ENCODE measurements at regions not wholly inside any gene's neighbourhood (a gene's known extent, or its start where the extent isn't known, plus 50 kb on each side); places are given as distances from the start of the nearest gene placed in this dataset.
"Not testable (repeated sequence)": the region's sequence is repeated elsewhere in the genome, so short reads cannot be mapped to it uniquely, and the experiment has no call there.

GRCh38 chr13:111064661-111065060, 50.4 kb upstream of the ARHGEF7 start:
- 94 to 100% methylated on average over 1 to 3 of the region's 3 CpGs for WGBS, 2 experiments (ENCODE audit: insufficient coverage in 2 of 2)
- no peaks in the 10 kb centered on the region for H3K4me1 ChIP-seq (ENCODE audit: control insufficient read depth, insufficient read depth, low read length, poor library complexity, severe bottlenecking)

GRCh38 chr13:111062966-111063365, 52.1 kb upstream of the ARHGEF7 start:
- no peaks in the 10 kb centered on the region for H3K36me3 ChIP-seq (ENCODE audit: control insufficient read depth, insufficient read depth, low read length)
- no peaks in the 10 kb centered on the region for H3K4me1 ChIP-seq (ENCODE audit: control insufficient read depth, insufficient read depth, low read length, poor library complexity, severe bottlenecking)
- WGBS, 2 experiments (ENCODE audit: insufficient coverage in 2 of 2): 55 to 74% methylated on average over 1 to 2 of the region's 2 CpGs
- no peaks in the 10 kb centered on the region for H3K9me3 ChIP-seq (ENCODE audit: control insufficient read depth, low read length)
- no peak overlapping the region for H3K4me3 ChIP-seq (ENCODE audit: extremely low read depth, insufficient read depth, low read length, poor library complexity, severe bottlenecking)
- no peak overlapping the region for H3K27ac ChIP-seq (ENCODE audit: low read depth, low read length, severe bottlenecking)

More at GRCh38 chr13:111064661-111065060, 50.4 kb upstream of the ARHGEF7 start:
- Histone ChIP-seq H3K4me3 (ENCODE audit: extremely low read depth, insufficient read depth, low read length, poor library complexity, severe bottlenecking) (no peak overlapping the region), H3K36me3 (ENCODE audit: control insufficient read depth, insufficient read depth, low read length) (no peaks in the 10 kb centered on the region), H3K27ac (ENCODE audit: low read depth, low read length, severe bottlenecking) (no peak overlapping the region), H3K9me3 (ENCODE audit: control insufficient read depth, low read length) (no peaks in the 10 kb centered on the region)

DNA sequence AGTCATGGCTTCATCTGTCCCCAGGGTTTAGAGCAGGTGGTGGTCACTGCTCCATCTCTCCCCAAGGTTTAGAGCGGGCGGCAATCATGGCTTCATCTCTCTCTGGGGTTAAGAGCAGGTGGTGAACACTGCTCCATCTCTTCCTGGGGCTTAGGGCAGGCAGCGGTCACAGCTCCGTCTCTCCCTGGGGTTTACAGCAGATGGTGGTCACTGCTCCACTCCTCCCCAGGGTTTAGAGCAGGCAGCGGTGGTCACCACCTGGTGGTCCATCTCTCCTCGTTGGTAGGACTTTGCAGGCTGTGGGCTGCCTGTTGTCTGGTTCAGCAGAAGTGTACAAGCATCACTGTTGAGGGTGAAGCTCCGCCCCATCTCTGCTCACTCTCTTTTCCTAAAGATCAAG, 52.8 kb upstream of the ARHGEF7 start:
- no peaks in the 10 kb centered on the region for H3K4me1 ChIP-seq (ENCODE audit: control insufficient read depth, insufficient read depth, low read length, poor library complexity, severe bottlenecking)
- no peaks in the 10 kb centered on the region for H3K36me3 ChIP-seq (ENCODE audit: control insufficient read depth, insufficient read depth, low read length)
- no peak overlapping the region for H3K27ac ChIP-seq (ENCODE audit: low read depth, low read length, severe bottlenecking)
- H3K9me3 ChIP-seq (ENCODE audit: control insufficient read depth, low read length): no peaks in the 10 kb centered on the region
- WGBS, 2 experiments (ENCODE audit: insufficient coverage in 2 of 2): 87 to 88% methylated on average over 5 to 6 of the region's 7 CpGs
- H3K4me3 ChIP-seq (ENCODE audit: extremely low read depth, insufficient read depth, low read length, poor library complexity, severe bottlenecking): no peak overlapping the region

GRCh38 chr13:111061358-111062045, 53.6 kb upstream of the ARHGEF7 start:
- Histone ChIP-seq H3K27ac (ENCODE audit: low read depth, low read length, severe bottlenecking) (no peak overlapping the region), H3K9me3 (ENCODE audit: control insufficient read depth, low read length) (no peaks in the 10 kb centered on the region)
- 85 to 90% methylated on average over 7 of the region's 7 CpGs for WGBS, 2 experiments (ENCODE audit: insufficient coverage in 2 of 2)

DNA sequence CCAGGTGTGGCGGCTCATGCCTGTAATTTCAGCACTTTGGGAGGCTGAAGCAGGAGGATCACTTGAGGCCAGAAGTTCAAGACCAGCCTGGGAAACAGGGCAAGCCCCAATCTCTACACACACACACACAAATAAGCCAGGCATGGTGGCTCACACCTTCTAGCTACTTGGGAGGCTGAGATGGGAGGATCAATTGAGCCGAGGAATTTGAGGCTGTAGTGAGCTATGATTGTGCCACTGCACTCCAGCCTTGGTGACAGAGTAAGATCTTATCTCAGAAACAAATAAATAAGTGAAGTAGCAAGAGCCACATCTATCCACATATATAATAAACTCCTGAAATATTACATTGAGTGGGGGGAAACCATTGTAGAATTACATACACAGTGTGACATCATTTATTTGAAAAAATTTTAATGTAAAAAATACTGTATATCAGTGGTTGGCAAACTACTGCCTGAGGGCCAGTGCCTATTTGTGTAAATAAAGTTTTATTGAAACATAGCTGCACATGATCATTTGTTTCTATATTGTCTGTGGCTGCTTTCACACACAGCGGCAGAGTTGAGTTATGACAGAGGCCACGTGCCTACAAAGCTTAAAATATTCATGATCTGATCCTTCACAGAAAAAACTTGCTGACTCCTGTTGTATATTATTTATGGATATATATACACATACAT, 54.7 kb upstream of the ARHGEF7 start:
- no peaks in the 10 kb centered on the region for H3K36me3 ChIP-seq (ENCODE audit: control insufficient read depth, insufficient read depth, low read length)
- 100% methylated on average over 1 of the region's 4 CpGs; no CpG with 5 or more reads in 1 of the 2 experiments for WGBS, 2 experiments (ENCODE audit: insufficient coverage in 2 of 2)
- H3K4me1 ChIP-seq (ENCODE audit: control insufficient read depth, insufficient read depth, low read length, poor library complexity, severe bottlenecking): no peaks in the 10 kb centered on the region
- H3K4me3 ChIP-seq (ENCODE audit: extremely low read depth, insufficient read depth, low read length, poor library complexity, severe bottlenecking): no peak overlapping the region
- H3K27ac ChIP-seq (ENCODE audit: low read depth, low read length, severe bottlenecking): no peak overlapping the region
- no peaks in the 10 kb centered on the region for H3K9me3 ChIP-seq (ENCODE audit: control insufficient read depth, low read length)

More at GRCh38 chr13:111061358-111062045, 53.6 kb upstream of the ARHGEF7 start:
- Histone ChIP-seq H3K4me3 (ENCODE audit: extremely low read depth, insufficient read depth, low read length, poor library complexity, severe bottlenecking) (no peak overlapping the region), H3K36me3 (ENCODE audit: control insufficient read depth, insufficient read depth, low read length) (no peaks in the 10 kb centered on the region), H3K4me1 (ENCODE audit: control insufficient read depth, insufficient read depth, low read length, poor library complexity, severe bottlenecking) (no peaks in the 10 kb centered on the region)

- Histone ChIP-seq H3K9me3 (ENCODE audit: control insufficient read depth, low read length) (no peaks in the 10 kb centered on the region), H3K4me3 (ENCODE audit: extremely low read depth, insufficient read depth, low read length, poor library complexity, severe bottlenecking) (no peak overlapping the region), H3K27ac (ENCODE audit: low read depth, low read length, severe bottlenecking) (no peak overlapping the region), H3K4me1 (ENCODE audit: control insufficient read depth, insufficient read depth, low read length, poor library complexity, severe bottlenecking) (no peaks in the 10 kb centered on the region), H3K36me3 (ENCODE audit: control insufficient read depth, insufficient read depth, low read length) (no peaks in the 10 kb centered on the region)
- 29 to 50% methylated on average over 2 to 3 of the region's 5 CpGs for WGBS, 2 experiments (ENCODE audit: insufficient coverage in 2 of 2)
These were observed 56.2 kb upstream of the ARHGEF7 start for GRCh38 chr13:111058796-111059506.

- not testable (repeated sequence) for H3K9me3 ChIP-seq (ENCODE audit: control insufficient read depth, low read length); H3K27ac ChIP-seq (ENCODE audit: low read depth, low read length, severe bottlenecking); H3K4me1 ChIP-seq (ENCODE audit: control insufficient read depth, insufficient read depth, low read length, poor library complexity, severe bottlenecking); H3K36me3 ChIP-seq (ENCODE audit: control insufficient read depth, insufficient read depth, low read length); H3K4me3 ChIP-seq (ENCODE audit: extremely low read depth, insufficient read depth, low read length, poor library complexity, severe bottlenecking)
These were observed 56.8 kb upstream of the ARHGEF7 start for GRCh38 chr13:111058339-111058738.

- H3K36me3 ChIP-seq (ENCODE audit: control insufficient read depth, insufficient read depth, low read length); H3K27ac ChIP-seq (ENCODE audit: low read depth, low read length, severe bottlenecking); H3K4me3 ChIP-seq (ENCODE audit: extremely low read depth, insufficient read depth, low read length, poor library complexity, severe bottlenecking); H3K9me3 ChIP-seq (ENCODE audit: control insufficient read depth, low read length); H3K4me1 ChIP-seq (ENCODE audit: control insufficient read depth, insufficient read depth, low read length, poor library complexity, severe bottlenecking): not testable (repeated sequence)
- WGBS, 2 experiments (ENCODE audit: insufficient coverage in 2 of 2): 96% methylated on average over 8 to 12 of the region's 21 CpGs
These were observed 63.3 kb upstream of the ARHGEF7 start for GRCh38 chr13:111051726-111052232.

DNA sequence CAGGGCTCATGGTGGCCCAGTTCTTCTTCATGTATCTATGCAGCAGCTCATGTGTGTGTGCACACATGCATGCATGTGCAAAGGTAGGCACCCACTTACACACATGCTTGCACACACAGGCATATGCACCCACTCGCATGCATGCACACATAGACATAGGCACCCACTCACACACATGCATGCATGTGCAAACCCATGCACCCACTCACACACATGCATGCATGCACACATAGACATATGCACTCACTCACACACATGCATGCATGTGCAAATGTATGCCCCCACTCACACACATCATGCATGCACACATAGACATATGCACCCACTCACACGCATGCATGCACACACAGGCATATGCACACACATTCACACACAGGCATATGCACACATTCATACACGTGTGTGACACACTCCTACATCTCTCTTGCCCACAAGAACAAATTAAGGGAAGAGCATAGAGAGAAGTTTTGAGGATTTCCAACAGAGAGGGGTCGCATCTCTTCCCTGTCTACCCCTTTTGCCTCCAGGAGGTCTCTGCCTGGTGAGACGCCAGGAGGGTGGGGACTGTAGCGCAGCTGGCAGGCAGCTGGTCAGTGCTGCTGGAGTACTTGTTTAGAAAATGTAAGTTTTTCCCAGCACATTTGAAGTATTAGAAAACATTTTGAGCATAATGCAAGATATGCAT, 63.9 kb upstream of the ARHGEF7 start:
- Histone ChIP-seq H3K27ac (ENCODE audit: low read depth, low read length, severe bottlenecking) (no peak overlapping the region), H3K36me3 (ENCODE audit: control insufficient read depth, insufficient read depth, low read length) (no peaks in the 10 kb centered on the region), H3K4me1 (ENCODE audit: control insufficient read depth, insufficient read depth, low read length, poor library complexity, severe bottlenecking) (no peaks in the 10 kb centered on the region), H3K4me3 (ENCODE audit: extremely low read depth, insufficient read depth, low read length, poor library complexity, severe bottlenecking) (no peak overlapping the region), H3K9me3 (ENCODE audit: control insufficient read depth, low read length) (no peaks in the 10 kb centered on the region)
- WGBS, 2 experiments (ENCODE audit: insufficient coverage in 2 of 2): 80 to 83% methylated on average over 1 to 3 of the region's 6 CpGs

DNA sequence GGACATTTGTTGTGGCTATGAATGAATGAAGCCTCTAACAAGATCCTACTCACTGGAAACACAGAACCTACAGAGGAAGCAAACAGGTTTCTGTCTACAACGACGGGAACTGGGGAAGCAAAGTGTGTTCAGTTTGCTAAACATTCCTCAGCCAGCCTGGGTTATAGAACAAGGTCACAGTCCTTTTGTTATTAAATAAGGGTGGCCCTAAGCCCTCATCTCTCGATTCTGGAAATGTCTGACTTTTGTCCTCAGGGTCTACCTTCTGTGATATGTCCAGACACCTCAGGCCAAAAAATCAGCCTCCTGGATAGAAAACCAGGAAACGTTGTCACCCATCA, 64.6 kb upstream of the ARHGEF7 start:
- Histone ChIP-seq H3K4me3 (ENCODE audit: extremely low read depth, insufficient read depth, low read length, poor library complexity, severe bottlenecking) (no peak overlapping the region), H3K4me1 (ENCODE audit: control insufficient read depth, insufficient read depth, low read length, poor library complexity, severe bottlenecking) (no peaks in the 10 kb centered on the region), H3K27ac (ENCODE audit: low read depth, low read length, severe bottlenecking) (no peak overlapping the region), H3K9me3 (ENCODE audit: control insufficient read depth, low read length) (no peaks in the 10 kb centered on the region), H3K36me3 (ENCODE audit: control insufficient read depth, insufficient read depth, low read length) (no peaks in the 10 kb centered on the region)
- 43 to 58% methylated on average over 3 of the region's 4 CpGs for WGBS, 2 experiments (ENCODE audit: insufficient coverage in 2 of 2)

All from mesodermal cell (in vitro differentiated cells).